ENCODE measurements at regions not wholly inside any gene's neighbourhood (a gene's known extent, or its start where the extent isn't known, plus 50 kb on each side); places are given as distances from the start of the nearest gene placed in this dataset.

GRCh38 chr5:118681655-118682054, 306.7 kb downstream of the DTWD2 start:
- no peak overlapping the region for H3K4me3 Mint-ChIP-seq (ENCODE audit: unreplicated experiment)
- TF ChIP-seq CTCF (IDR thresholded peaks at IDR 0.05; ENCODE audit: unreplicated experiment), result no peak
- no peak overlapping the region for H3K27ac Mint-ChIP-seq (ENCODE audit: low read depth, unreplicated experiment)
- no peaks in the 10 kb centered on the region for H3K27me3 Mint-ChIP-seq (ENCODE audit: insufficient read depth, unreplicated experiment)
- H3K4me1 Mint-ChIP-seq (ENCODE audit: insufficient read depth, unreplicated experiment), result no peaks in the 10 kb centered on the region
- intact Hi-C loops (cut with micrococcal nuclease), result no loop called here
- no peaks in the 10 kb centered on the region for H3K9me3 Mint-ChIP-seq (ENCODE audit: unreplicated experiment)
- no peak for DNase-seq (ENCODE audit: unreplicated experiment)
- CTCF ChIA-PET, result interaction anchor here (0.7 kb wide), 1 partner anchor 53 kb away, joined by 3 read pairs; no protein-coding TSS in a partner anchor
- BruUV-seq (replicated peaks), result no TSS peak
- peaks cover 6% of the 10 kb centered on the region for H3K36me3 Mint-ChIP-seq (ENCODE audit: insufficient read depth, unreplicated experiment)
- POLR2A ChIA-PET, result no interaction called here

DNA sequence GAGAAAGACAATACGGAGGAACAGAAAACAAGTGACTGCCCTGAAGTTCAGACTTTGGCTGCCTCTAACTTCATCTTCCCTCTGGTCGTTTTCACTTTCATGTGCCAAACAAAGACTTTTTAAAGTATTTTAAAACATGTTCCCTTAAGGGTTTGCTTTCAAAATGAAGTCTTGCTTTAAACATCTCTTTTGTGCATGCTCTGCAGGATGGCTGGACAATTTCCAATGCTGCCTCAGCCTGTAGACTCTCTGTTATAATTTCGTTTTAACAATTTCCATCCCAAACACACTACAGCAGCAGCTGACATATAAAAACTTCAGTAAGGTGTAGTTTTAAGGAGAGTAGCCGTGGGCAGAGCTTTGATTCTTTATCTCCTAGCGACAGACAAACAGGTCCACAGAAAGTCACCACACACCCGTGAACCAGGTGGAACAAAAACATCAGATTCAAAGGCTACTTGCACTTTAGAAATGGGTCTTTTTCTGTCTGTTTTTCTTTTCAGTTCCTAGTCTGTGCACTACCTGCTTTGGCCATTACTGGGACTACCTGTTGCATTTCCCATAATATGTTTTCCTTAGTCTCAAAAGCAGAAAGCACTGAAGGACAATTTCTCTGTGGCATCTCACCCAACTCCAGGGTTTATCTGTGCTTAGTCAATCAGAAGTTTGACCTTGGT, 308.9 kb downstream of the DTWD2 start:
- peaks cover 6% of the 10 kb centered on the region for H3K9me3 Mint-ChIP-seq (ENCODE audit: unreplicated experiment)
- intact Hi-C loops (cut with micrococcal nuclease), result no loop called here

GRCh38 chr5:118678746-118679145, 309.6 kb downstream of the DTWD2 start:
- Mint-ChIP-seq H3K27me3 (ENCODE audit: insufficient read depth, unreplicated experiment) (no peaks in the 10 kb centered on the region), H3K27ac (ENCODE audit: low read depth, unreplicated experiment) (no peak overlapping the region), H3K36me3 (ENCODE audit: insufficient read depth, unreplicated experiment) (peaks cover 6% of the 10 kb centered on the region), H3K4me1 (ENCODE audit: insufficient read depth, unreplicated experiment) (no peaks in the 10 kb centered on the region), H3K4me3 (ENCODE audit: unreplicated experiment) (no peak overlapping the region), H3K9me3 (ENCODE audit: unreplicated experiment) (peaks cover 6% of the 10 kb centered on the region)
- POLR2A ChIA-PET, result no interaction called here
- CTCF ChIA-PET, result interaction anchor here (0.9 kb wide), 1 partner anchor 8 kb away, joined by 3 read pairs; no protein-coding TSS in a partner anchor
- BruUV-seq (replicated peaks), result no TSS peak
- no peak for DNase-seq (ENCODE audit: unreplicated experiment)
- TF ChIP-seq CTCF (IDR thresholded peaks at IDR 0.05; ENCODE audit: unreplicated experiment), result no peak
- intact Hi-C loops (cut with micrococcal nuclease), result no loop called here

More for the DNA sequence above, 308.9 kb downstream of the DTWD2 start:
- Mint-ChIP-seq H3K4me1 (ENCODE audit: insufficient read depth, unreplicated experiment) (no peaks in the 10 kb centered on the region), H3K27me3 (ENCODE audit: insufficient read depth, unreplicated experiment) (no peaks in the 10 kb centered on the region), H3K4me3 (ENCODE audit: unreplicated experiment) (no peak overlapping the region), H3K27ac (ENCODE audit: low read depth, unreplicated experiment) (no peak overlapping the region), H3K36me3 (ENCODE audit: insufficient read depth, unreplicated experiment) (peaks cover 6% of the 10 kb centered on the region)
- CTCF ChIA-PET, result interaction anchor here (0.9 kb wide), 1 partner anchor 8 kb away, joined by 3 read pairs; no protein-coding TSS in a partner anchor
- no TSS peak for BruUV-seq (replicated peaks)
- POLR2A ChIA-PET, result no interaction called here
- no peak for TF ChIP-seq CTCF (IDR thresholded peaks at IDR 0.05; ENCODE audit: unreplicated experiment)
- no peak for DNase-seq (ENCODE audit: unreplicated experiment)

- Mint-ChIP-seq H3K27me3 (ENCODE audit: insufficient read depth, unreplicated experiment) (no peaks in the 10 kb centered on the region), H3K4me3 (ENCODE audit: unreplicated experiment) (no peak overlapping the region), H3K9me3 (ENCODE audit: unreplicated experiment) (peaks cover 6% of the 10 kb centered on the region), H3K4me1 (ENCODE audit: insufficient read depth, unreplicated experiment) (no peaks in the 10 kb centered on the region), H3K36me3 (ENCODE audit: insufficient read depth, unreplicated experiment) (no peaks in the 10 kb centered on the region), H3K27ac (ENCODE audit: low read depth, unreplicated experiment) (no peak overlapping the region)
- intact Hi-C loops (cut with micrococcal nuclease), result no loop called here
- BruUV-seq (replicated peaks), result no TSS peak
- CTCF ChIA-PET, result interaction anchor here (0.6 kb wide), 1 partner anchor 61 kb away, joined by 3 read pairs; no protein-coding TSS in a partner anchor
- DNase-seq (ENCODE audit: unreplicated experiment), result no peak
- POLR2A ChIA-PET, result no interaction called here
- no peak for TF ChIP-seq CTCF (IDR thresholded peaks at IDR 0.05; ENCODE audit: unreplicated experiment)
These were observed 313.1 kb downstream of the DTWD2 start for GRCh38 chr5:118675247-118675646.
